Hepatocyte (in vitro differentiated cells): ENCODE measurements at regions not wholly inside any gene's neighbourhood (a gene's known extent, or its start where the extent isn't known, plus 50 kb on each side); places are given as distances from the start of the nearest gene placed in this dataset.

Source experiments
- CTCF ChIP-seq: fragments of 200-600 bp; sonication (generic); IDR thresholded peaks from 2 replicates; pipeline ENCODE4 v1.5.1; 2016; ENCODE audit warnings: antibody characterized with exemption, mild to moderate bottlenecking; ENCODE audit not compliant: poor library complexity
- EZH2 ChIP-seq: fragments of 200-600 bp; sonication (generic); IDR thresholded peaks from 2 replicates; pipeline ENCODE4 v1.6.1; 2016; ENCODE audit warnings: antibody characterized with exemption, mild to moderate bottlenecking, borderline replicate concordance
- EZH2phosphoT487 ChIP-seq: fragments of 200-600 bp; sonication (generic); IDR thresholded peaks from one replicate; pipeline ENCODE4 v1.6.1; 2018; ENCODE audit warnings: antibody characterized with exemption, mild to moderate bottlenecking, low read depth, moderate library complexity; ENCODE audit not compliant: unreplicated experiment, severe bottlenecking

- TF ChIP-seq EZH2, result no peak
- TF ChIP-seq CTCF, result no peak
- no peak for TF ChIP-seq EZH2phosphoT487
Observed at GRCh38 chr7:15041226-15041625, 138.7 kb upstream of the DGKB start.
